ENCODE measurements at regions not wholly inside any gene's neighbourhood (a gene's known extent, or its start where the extent isn't known, plus 50 kb on each side); places are given as distances from the start of the nearest gene placed in this dataset.

DNA sequence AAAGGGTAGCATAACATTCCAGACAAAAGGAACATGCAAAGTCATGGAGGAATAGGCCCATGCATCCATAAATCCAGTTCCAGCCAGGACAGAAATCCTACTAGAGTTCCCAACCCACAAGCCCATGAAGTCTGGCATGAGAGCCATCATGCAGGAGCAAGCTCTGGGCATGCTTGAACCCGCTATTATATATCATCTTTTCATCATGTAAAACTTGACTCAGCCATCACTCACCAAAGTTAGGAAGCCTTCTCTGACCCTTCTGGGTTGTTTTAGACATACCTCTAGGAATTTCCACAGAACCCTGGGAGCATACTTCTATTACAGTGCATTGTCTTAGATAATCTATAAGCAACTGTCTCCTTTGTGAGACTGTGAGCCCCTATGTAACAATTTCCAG lies 293.0 kb upstream of the NPSR1 start:
- no peak overlapping the region for H3K4me3 Mint-ChIP-seq (ENCODE audit: unreplicated experiment)
- no peaks in the 10 kb centered on the region for H3K36me3 Mint-ChIP-seq (ENCODE audit: low read depth)
- no peaks in the 10 kb centered on the region for H3K27me3 Mint-ChIP-seq (ENCODE audit: low read depth)
- no peak overlapping the region for H3K27ac Mint-ChIP-seq (ENCODE audit: unreplicated experiment)
- no peak for DNase-seq (ENCODE audit: low spot score)
- TF ChIP-seq, protein P1, sequence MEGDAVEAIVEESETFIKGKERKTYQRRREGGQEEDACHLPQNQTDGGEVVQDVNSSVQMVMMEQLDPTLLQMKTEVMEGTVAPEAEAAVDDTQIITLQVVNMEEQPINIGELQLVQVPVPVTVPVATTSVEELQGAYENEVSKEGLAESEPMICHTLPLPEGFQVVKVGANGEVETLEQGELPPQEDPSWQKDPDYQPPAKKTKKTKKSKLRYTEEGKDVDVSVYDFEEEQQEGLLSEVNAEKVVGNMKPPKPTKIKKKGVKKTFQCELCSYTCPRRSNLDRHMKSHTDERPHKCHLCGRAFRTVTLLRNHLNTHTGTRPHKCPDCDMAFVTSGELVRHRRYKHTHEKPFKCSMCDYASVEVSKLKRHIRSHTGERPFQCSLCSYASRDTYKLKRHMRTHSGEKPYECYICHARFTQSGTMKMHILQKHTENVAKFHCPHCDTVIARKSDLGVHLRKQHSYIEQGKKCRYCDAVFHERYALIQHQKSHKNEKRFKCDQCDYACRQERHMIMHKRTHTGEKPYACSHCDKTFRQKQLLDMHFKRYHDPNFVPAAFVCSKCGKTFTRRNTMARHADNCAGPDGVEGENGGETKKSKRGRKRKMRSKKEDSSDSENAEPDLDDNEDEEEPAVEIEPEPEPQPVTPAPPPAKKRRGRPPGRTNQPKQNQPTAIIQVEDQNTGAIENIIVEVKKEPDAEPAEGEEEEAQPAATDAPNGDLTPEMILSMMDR (IDR thresholded peaks at IDR 0.05): no peak
- no peaks in the 10 kb centered on the region for H3K9me3 Mint-ChIP-seq (ENCODE audit: low read depth)
- H3K4me1 Mint-ChIP-seq (ENCODE audit: low read depth): peaks cover 8% of the 10 kb centered on the region

GRCh38 chr7:34365611-34366010 lies 292.4 kb upstream of the NPSR1 start:
- H3K36me3 Mint-ChIP-seq (ENCODE audit: low read depth): no peaks in the 10 kb centered on the region
- DNase-seq (ENCODE audit: low spot score): no peak
- peaks cover 8% of the 10 kb centered on the region for H3K4me1 Mint-ChIP-seq (ENCODE audit: low read depth)
- H3K4me3 Mint-ChIP-seq (ENCODE audit: unreplicated experiment): no peak overlapping the region
- TF ChIP-seq, protein P1 (IDR thresholded peaks at IDR 0.05): no peak
- H3K27ac Mint-ChIP-seq (ENCODE audit: unreplicated experiment): no peak overlapping the region
- H3K27me3 Mint-ChIP-seq (ENCODE audit: low read depth): no peaks in the 10 kb centered on the region
- no peaks in the 10 kb centered on the region for H3K9me3 Mint-ChIP-seq (ENCODE audit: low read depth)

DNA sequence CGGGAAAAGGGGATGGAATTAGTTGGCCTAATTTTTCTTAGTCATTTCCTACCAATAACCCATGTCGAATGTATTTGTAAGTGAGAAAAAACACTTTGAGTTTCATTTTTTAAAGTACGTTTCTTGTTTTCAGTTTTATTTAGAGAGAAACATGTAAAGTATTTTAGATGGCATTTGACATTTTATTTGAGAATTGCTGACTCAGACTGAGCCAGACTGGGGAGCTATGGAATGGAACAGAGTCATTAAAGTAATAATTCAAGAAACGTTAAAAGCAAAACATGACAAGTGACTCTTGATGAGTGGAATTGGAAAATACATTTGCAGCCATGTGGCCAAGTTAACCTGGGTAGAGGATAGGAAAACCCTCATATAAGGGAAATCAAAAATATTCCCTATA lies 286.1 kb upstream of the NPSR1 start:
- Mint-ChIP-seq H3K36me3 (ENCODE audit: low read depth) (no peaks in the 10 kb centered on the region), H3K4me3 (ENCODE audit: unreplicated experiment) (no peak overlapping the region), H3K4me1 (ENCODE audit: low read depth) (no peaks in the 10 kb centered on the region), H3K9me3 (ENCODE audit: low read depth) (peaks cover 4% of the 10 kb centered on the region), H3K27me3 (ENCODE audit: low read depth) (peaks cover 1% of the 10 kb centered on the region), H3K27ac (ENCODE audit: unreplicated experiment) (no peak overlapping the region)
- TF ChIP-seq, protein P1 (IDR thresholded peaks at IDR 0.05): no peak
- DNase-seq (ENCODE audit: low spot score): no peak

DNA sequence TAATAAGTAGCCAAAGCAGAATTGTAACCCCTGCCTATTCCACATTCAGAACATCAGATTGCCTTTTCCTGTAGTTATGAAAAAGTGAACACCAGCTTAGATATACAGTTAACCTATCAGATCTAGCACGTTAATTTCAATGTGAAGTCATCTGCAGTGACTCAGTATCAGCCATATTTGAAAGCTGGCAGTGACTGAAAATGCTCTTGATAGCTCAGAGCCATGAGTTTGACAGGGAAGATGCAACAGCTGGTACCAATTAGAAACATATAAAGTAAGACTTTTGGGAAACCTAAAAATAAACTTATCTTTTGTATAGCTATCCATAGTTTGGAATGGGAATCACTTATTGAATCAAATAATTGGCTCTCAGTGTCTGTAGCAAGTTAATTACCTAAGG lies 284.1 kb upstream of the NPSR1 start:
- peaks cover 15% of the 10 kb centered on the region for H3K9me3 Mint-ChIP-seq (ENCODE audit: low read depth)
- DNase-seq (ENCODE audit: low spot score): no peak
- H3K27me3 Mint-ChIP-seq (ENCODE audit: low read depth): peaks cover 1% of the 10 kb centered on the region
- no peaks in the 10 kb centered on the region for H3K4me1 Mint-ChIP-seq (ENCODE audit: low read depth)
- H3K36me3 Mint-ChIP-seq (ENCODE audit: low read depth): no peaks in the 10 kb centered on the region
- no peak overlapping the region for H3K27ac Mint-ChIP-seq (ENCODE audit: unreplicated experiment)
- H3K4me3 Mint-ChIP-seq (ENCODE audit: unreplicated experiment): no peak overlapping the region
- TF ChIP-seq, protein P1 (IDR thresholded peaks at IDR 0.05): no peak

DNA sequence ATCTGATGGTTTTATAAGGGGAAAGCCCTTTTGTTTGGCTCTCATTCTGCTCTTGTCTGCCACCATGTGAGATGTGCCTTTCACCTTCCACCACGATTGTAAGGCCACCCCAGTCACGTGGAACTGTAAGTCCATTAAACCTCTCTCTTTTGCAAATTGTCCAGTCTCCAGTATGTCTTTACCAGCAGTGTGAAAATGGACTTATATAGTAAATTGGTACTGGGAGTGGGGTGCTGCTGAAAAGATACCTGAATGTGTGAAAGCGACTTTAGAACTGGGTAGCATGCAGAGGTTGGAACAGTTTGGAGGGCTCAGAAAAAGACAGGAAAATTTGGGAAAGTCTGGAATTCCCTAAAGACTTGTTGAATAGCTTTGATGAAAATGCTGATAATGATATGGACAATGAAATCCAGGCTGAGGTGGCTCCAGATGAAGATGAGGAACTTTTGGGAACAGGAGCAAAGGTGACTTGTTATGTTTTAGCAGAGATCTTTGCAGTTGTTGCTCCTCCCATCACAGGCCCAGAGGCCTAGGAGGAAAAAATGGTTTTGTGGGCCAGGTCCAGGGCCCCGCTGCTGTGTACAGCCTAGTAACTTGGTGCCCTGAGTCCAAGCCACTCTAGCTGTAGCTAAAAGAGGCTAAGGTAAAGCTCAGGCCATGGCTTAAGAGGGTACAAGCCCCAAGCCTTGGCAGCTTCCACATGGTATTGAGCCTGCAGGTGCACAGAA lies 275.7 kb upstream of the NPSR1 start:
- peaks cover 20% of the 10 kb centered on the region for H3K9me3 Mint-ChIP-seq (ENCODE audit: low read depth)
- no peaks in the 10 kb centered on the region for H3K36me3 Mint-ChIP-seq (ENCODE audit: low read depth)
- H3K27ac Mint-ChIP-seq (ENCODE audit: unreplicated experiment): no peak overlapping the region
- DNase-seq (ENCODE audit: low spot score): no peak
- peaks cover 5% of the 10 kb centered on the region for H3K4me1 Mint-ChIP-seq (ENCODE audit: low read depth)
- TF ChIP-seq, protein P1 (IDR thresholded peaks at IDR 0.05): no peak
- H3K27me3 Mint-ChIP-seq (ENCODE audit: low read depth): no peaks in the 10 kb centered on the region
- H3K4me3 Mint-ChIP-seq (ENCODE audit: unreplicated experiment): no peak overlapping the region
